Activated CD4-positive, alpha-beta memory T cell treated with anti-CD3 and anti-CD28 coated beads for 36 hours (primary cell): ENCODE measurements at regions not wholly inside any gene's neighbourhood (a gene's known extent, or its start where the extent isn't known, plus 50 kb on each side); places are given as distances from the start of the nearest gene placed in this dataset.

Source experiments
- CTCF ChIA-PET: fragments of 350-600 bp; sonication (Branson Sonifier 250); formaldehyde crosslinking; loops from one replicate; lab custom pipeline; 2021; ENCODE audit warnings: antibody characterized with exemption, inconsistent platforms; lab: Charles Lee
- POLR2A ChIA-PET: fragments of 350-600 bp; sonication (Branson Sonifier 250); formaldehyde crosslinking; loops from one replicate; lab custom pipeline; 2021; ENCODE audit warnings: antibody characterized with exemption; lab: Charles Lee
- DNase-seq: peaks from one replicate; pipeline ENCODE4 v3.0.0-alpha.2; 2020
- H3K27ac Mint-ChIP-seq: one replicate; pipeline ENCODE4 v1.8.0; 2021; ENCODE audit warnings: mixed read lengths
- H3K27me3 Mint-ChIP-seq: one replicate; pipeline ENCODE4 v1.8.0; 2021; ENCODE audit warnings: mixed read lengths
- H3K36me3 Mint-ChIP-seq: one replicate; pipeline ENCODE4 v1.8.0; 2021; ENCODE audit warnings: mixed read lengths
- H3K4me1 Mint-ChIP-seq: one replicate; pipeline ENCODE4 v1.8.0; 2021; ENCODE audit warnings: low read depth, mixed read lengths
- H3K4me3 Mint-ChIP-seq: one replicate; pipeline ENCODE4 v1.8.0; 2021; ENCODE audit warnings: mild to moderate bottlenecking, mixed read lengths
- H3K9me3 Mint-ChIP-seq: one replicate; pipeline ENCODE4 v1.8.0; 2021; ENCODE audit warnings: mixed read lengths
- intact Hi-C: fragments of 100-400 bp; cut with micrococcal nuclease; formaldehyde crosslinking; loops from one replicate; pipeline ENCODE4 v1.15.1; 2023

- Mint-ChIP-seq H3K27me3 (peaks cover 23% of the 10 kb centered on the region), H3K4me1 (peaks cover 8% of the 10 kb centered on the region), H3K4me3 (no peak overlapping the region), H3K9me3 (no peaks in the 10 kb centered on the region), H3K27ac (no peak overlapping the region), H3K36me3 (no peaks in the 10 kb centered on the region)
- DNase-seq, result no peak
- intact Hi-C loops, result no loop called here
- ChIA-PET POLR2A (no interaction called here), CTCF (no interaction called here)
Observed at GRCh38 chr17:36661047-36661666, 59.8 kb downstream of the MRM1 start.

GRCh38 chr17:36661688-36662087, 60.3 kb downstream of the MRM1 start:
- Mint-ChIP-seq H3K27me3 (peaks cover 21% of the 10 kb centered on the region), H3K27ac (no peak overlapping the region), H3K4me1 (peaks cover 8% of the 10 kb centered on the region), H3K4me3 (no peak overlapping the region), H3K36me3 (no peaks in the 10 kb centered on the region), H3K9me3 (no peaks in the 10 kb centered on the region)
- intact Hi-C loops, result no loop called here
- no peak for DNase-seq
- CTCF ChIA-PET, result no interaction called here
- POLR2A ChIA-PET, result no interaction called here

DNA sequence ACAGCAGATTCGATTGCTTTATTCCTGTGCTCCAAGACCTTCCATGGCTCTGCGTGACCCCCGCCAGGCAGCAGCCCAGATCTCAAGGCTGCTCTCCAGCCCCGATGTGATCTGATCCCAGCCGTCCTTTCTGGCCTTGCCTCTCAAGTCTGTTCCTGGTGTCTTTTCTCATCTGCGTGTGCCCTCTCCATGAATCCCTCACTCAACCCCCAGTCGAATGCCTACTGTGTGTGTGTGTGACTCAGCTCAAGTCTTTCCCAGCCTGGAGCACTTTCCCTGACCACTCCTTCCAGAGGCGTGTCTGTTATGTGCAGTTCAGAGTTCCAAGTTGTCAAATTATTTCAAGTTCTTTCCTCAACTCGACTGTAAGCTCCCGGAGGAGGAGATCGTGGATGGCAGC, 64.0 kb downstream of the MRM1 start:
- H3K27ac Mint-ChIP-seq, result no peak overlapping the region
- H3K4me1 Mint-ChIP-seq, result no peaks in the 10 kb centered on the region
- ChIA-PET POLR2A (no interaction called here), CTCF (no interaction called here)
- no peaks in the 10 kb centered on the region for H3K9me3 Mint-ChIP-seq
- H3K4me3 Mint-ChIP-seq, result no peak overlapping the region
- no peaks in the 10 kb centered on the region for H3K36me3 Mint-ChIP-seq
- no peak for DNase-seq
- intact Hi-C loops, result no loop called here
- peaks cover 9% of the 10 kb centered on the region for H3K27me3 Mint-ChIP-seq

GRCh38 chr17:36667922-36668321, 66.5 kb downstream of the MRM1 start:
- Mint-ChIP-seq H3K4me1 (peaks cover 5% of the 10 kb centered on the region), H3K36me3 (no peaks in the 10 kb centered on the region), H3K9me3 (no peaks in the 10 kb centered on the region), H3K27me3 (peaks cover 1% of the 10 kb centered on the region), H3K4me3 (no peak overlapping the region), H3K27ac (no peak overlapping the region)
- ChIA-PET POLR2A (no interaction called here), CTCF (interaction anchor here (1.3 kb wide), 1 partner anchor 10 kb away, joined by 4 read pairs; no protein-coding TSS in a partner anchor)
- intact Hi-C loops, result no loop called here
- DNase-seq, result no peak

GRCh38 chr17:36668824-36669223, 67.4 kb downstream of the MRM1 start:
- H3K27ac Mint-ChIP-seq, result no peak overlapping the region
- no peak for DNase-seq
- no peaks in the 10 kb centered on the region for H3K9me3 Mint-ChIP-seq
- no peak overlapping the region for H3K4me3 Mint-ChIP-seq
- ChIA-PET CTCF (no interaction called here), POLR2A (no interaction called here)
- H3K36me3 Mint-ChIP-seq, result no peaks in the 10 kb centered on the region
- H3K27me3 Mint-ChIP-seq, result peaks cover 1% of the 10 kb centered on the region
- H3K4me1 Mint-ChIP-seq, result peaks cover 14% of the 10 kb centered on the region
- intact Hi-C loops, result no loop called here

GRCh38 chr17:36671144-36671543, 69.8 kb downstream of the MRM1 start:
- Mint-ChIP-seq H3K36me3 (no peaks in the 10 kb centered on the region), H3K4me1 (peaks cover 36% of the 10 kb centered on the region), H3K27me3 (no peaks in the 10 kb centered on the region), H3K27ac (no peak overlapping the region), H3K9me3 (no peaks in the 10 kb centered on the region), H3K4me3 (no peak overlapping the region)
- intact Hi-C loops, result no loop called here
- DNase-seq, result no peak
- CTCF ChIA-PET, result no interaction called here
- POLR2A ChIA-PET, result no interaction called here

DNA sequence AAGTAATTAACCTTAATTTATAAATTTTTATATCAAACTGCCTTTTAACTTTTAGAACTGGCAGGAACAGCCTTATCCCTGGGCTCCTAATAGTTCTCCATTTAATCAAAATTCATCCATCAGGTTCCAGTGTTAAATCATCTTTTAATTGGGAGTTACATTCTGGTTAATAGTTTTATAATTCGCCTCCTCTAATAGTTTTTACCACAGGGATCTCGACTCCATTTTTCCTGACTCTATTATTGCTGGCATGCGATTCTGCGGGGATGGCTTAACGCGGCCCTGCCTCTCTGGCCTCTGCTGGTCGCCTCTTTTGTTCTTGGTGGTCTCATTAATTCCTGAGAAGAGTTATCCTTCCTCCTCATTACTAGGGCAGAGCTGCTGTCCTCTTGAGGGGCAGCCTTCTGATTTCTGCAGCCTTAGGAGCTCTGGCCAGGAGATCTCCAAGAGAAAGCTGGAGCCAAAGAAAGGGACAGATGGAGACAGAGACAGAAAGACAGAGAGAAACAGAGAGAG, 71.1 kb downstream of the MRM1 start:
- H3K36me3 Mint-ChIP-seq, result no peaks in the 10 kb centered on the region
- ChIA-PET CTCF (no interaction called here), POLR2A (no interaction called here)
- intact Hi-C loops, result no loop called here
- DNase-seq, result no peak
- no peak overlapping the region for H3K4me3 Mint-ChIP-seq
- peaks cover 39% of the 10 kb centered on the region for H3K4me1 Mint-ChIP-seq
- no peaks in the 10 kb centered on the region for H3K27me3 Mint-ChIP-seq
- H3K27ac Mint-ChIP-seq, result peak overlapping the region; percentile 0
- H3K9me3 Mint-ChIP-seq, result no peaks in the 10 kb centered on the region

GRCh38 chr17:36673068-36673467, 71.7 kb downstream of the MRM1 start:
- H3K4me3 Mint-ChIP-seq, result no peak overlapping the region
- CTCF ChIA-PET, result interaction anchor here (1.2 kb wide), 1 partner anchor 71 kb away, joined by 4 read pairs; no protein-coding TSS in a partner anchor
- DNase-seq, result no peak
- H3K9me3 Mint-ChIP-seq, result no peaks in the 10 kb centered on the region
- intact Hi-C loops, result no loop called here
- H3K27me3 Mint-ChIP-seq, result no peaks in the 10 kb centered on the region
- POLR2A ChIA-PET, result interaction anchor here (0.6 kb wide), 1 partner anchor 64 kb away, joined by 3 read pairs; no protein-coding TSS in a partner anchor
- peak overlapping the region; percentile 0 for H3K27ac Mint-ChIP-seq
- no peaks in the 10 kb centered on the region for H3K36me3 Mint-ChIP-seq
- H3K4me1 Mint-ChIP-seq, result peaks cover 39% of the 10 kb centered on the region

- ChIA-PET CTCF (interaction anchor here (1.2 kb wide), 1 partner anchor 71 kb away, joined by 4 read pairs; no protein-coding TSS in a partner anchor), POLR2A (interaction anchor here (0.6 kb wide), 1 partner anchor 64 kb away, joined by 3 read pairs; no protein-coding TSS in a partner anchor)
- DNase-seq, result peak; percentile 18
- Mint-ChIP-seq H3K4me1 (peaks cover 39% of the 10 kb centered on the region), H3K9me3 (no peaks in the 10 kb centered on the region), H3K27me3 (no peaks in the 10 kb centered on the region), H3K27ac (peak overlapping the region; percentile 85), H3K36me3 (no peaks in the 10 kb centered on the region), H3K4me3 (no peak overlapping the region)
- intact Hi-C loops, result no loop called here
Observed at GRCh38 chr17:36673637-36674277, 72.4 kb downstream of the MRM1 start.

DNA sequence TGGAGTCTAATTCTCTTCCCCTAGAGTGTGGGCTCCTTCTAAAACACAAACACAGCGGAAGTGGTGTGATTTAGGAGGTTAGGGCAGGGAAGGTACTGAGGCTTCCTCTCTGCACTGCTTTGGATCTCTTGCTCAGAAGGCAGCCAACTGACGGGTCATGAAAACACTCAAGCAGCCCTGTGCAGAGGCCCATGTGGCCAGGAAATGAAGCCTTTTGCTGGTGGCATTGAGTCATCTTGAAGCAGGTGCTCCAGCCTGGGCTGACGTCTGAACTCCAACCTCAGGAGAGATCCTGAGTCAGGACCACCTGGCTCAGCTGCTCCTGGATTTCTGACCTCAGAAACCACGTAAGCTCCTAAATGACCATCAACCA, 72.9 kb downstream of the MRM1 start:
- Mint-ChIP-seq H3K4me3 (no peak overlapping the region), H3K9me3 (no peaks in the 10 kb centered on the region), H3K36me3 (no peaks in the 10 kb centered on the region), H3K27me3 (no peaks in the 10 kb centered on the region), H3K4me1 (peaks cover 39% of the 10 kb centered on the region), H3K27ac (peak overlapping the region; percentile 85)
- ChIA-PET POLR2A (no interaction called here), CTCF (interaction anchor here (1.2 kb wide), 1 partner anchor 72 kb away, joined by 4 read pairs; no protein-coding TSS in a partner anchor)
- intact Hi-C loops, result no loop called here
- peak; percentile 77 for DNase-seq

GRCh38 chr17:36675250-36675649, 73.9 kb downstream of the MRM1 start:
- Mint-ChIP-seq H3K9me3 (no peaks in the 10 kb centered on the region), H3K27ac (peak overlapping the region; percentile 67), H3K4me3 (no peak overlapping the region), H3K4me1 (peaks cover 39% of the 10 kb centered on the region), H3K36me3 (no peaks in the 10 kb centered on the region), H3K27me3 (no peaks in the 10 kb centered on the region)
- ChIA-PET CTCF (interaction anchor here (0.8 to 1.2 kb wide), 3 partner anchors 49 to 274 kb away, joined by 3 read pairs; partner anchors contain the start of gene AATF), POLR2A (no interaction called here)
- intact Hi-C loops, result no loop called here
- DNase-seq, result peak; percentile 48

DNA sequence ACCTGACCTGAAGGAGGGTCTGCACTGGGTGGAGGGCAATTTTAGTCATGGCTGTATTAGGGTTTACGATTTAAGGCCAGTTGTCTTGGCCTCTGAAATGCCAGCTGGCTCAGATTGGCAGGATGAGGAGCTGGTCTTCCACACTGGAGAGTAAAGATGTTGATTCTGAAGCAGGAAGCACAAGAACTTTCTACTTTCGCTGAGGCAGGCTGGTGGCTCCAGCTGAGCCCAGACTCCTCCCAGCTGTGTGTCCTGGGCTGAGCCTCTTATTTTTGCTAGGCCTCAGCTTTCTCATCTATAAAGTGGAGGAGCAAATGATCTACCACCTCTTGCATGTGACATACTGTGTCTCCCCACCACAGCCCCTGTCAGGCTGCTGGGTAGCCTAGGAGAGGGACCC, 74.4 kb downstream of the MRM1 start:
- peak overlapping the region; percentile 67 for H3K27ac Mint-ChIP-seq
- no peaks in the 10 kb centered on the region for H3K27me3 Mint-ChIP-seq
- H3K4me1 Mint-ChIP-seq, result peaks cover 39% of the 10 kb centered on the region
- H3K36me3 Mint-ChIP-seq, result no peaks in the 10 kb centered on the region
- ChIA-PET POLR2A (no interaction called here), CTCF (interaction anchor here (0.8 to 1.2 kb wide), 3 partner anchors 50 to 273 kb away, joined by 3 read pairs; partner anchors contain the start of gene AATF)
- intact Hi-C loops, result no loop called here
- DNase-seq, result peak; percentile 34
- H3K4me3 Mint-ChIP-seq, result no peak overlapping the region
- H3K9me3 Mint-ChIP-seq, result no peaks in the 10 kb centered on the region
